HepG2 (cell line): ENCODE measurements at regions not wholly inside any gene's neighbourhood (a gene's known extent, or its start where the extent isn't known, plus 50 kb on each side); places are given as distances from the start of the nearest gene placed in this dataset.

ENCODE experiments used
- ATAC-seq: fragments of 200-7000 bp; cut with Tn5 transposase; 3 replicates; pipeline ENCODE4 v1.9.1; 2020; ENCODE audit warnings: mild to moderate bottlenecking, moderate library complexity
- BruUV-seq: library from RNA; stranded (reverse); fragments of 400-500 nt; replicated peaks from 2 replicates; lab custom pipeline; 2021; lab: Mats Ljungman, UMichigan
- CTCF ChIA-PET: fragments of 300-600 bp; formaldehyde crosslinking; extraction: SDS; loops from one replicate; lab custom pipeline; 2021; ENCODE audit warnings: low total read pairs, inconsistent platforms, low intra/inter-chr PET ratio; lab: Yijun Ruan, JAX
- POLR2A ChIA-PET: fragments of 350-600 bp; sonication (Branson Sonifier 250); formaldehyde crosslinking; loops from one replicate; lab custom pipeline; 2020; ENCODE audit warnings: antibody characterized with exemption, inconsistent platforms; lab: Yijun Ruan, JAX
- DNase-seq: peaks from one replicate; pipeline ENCODE4 v3.0.0-alpha.2; 2015; ENCODE audit warnings: low spot score
- FAIRE-seq: peaks from 3 replicates; lab custom pipeline; 2011; peaks lifted over from hg19 to GRCh38; lab: Jason Lieb, UNC
- H2AFZ ChIP-seq: one replicate; pipeline ENCODE4 v1.6.1; 2011; ENCODE audit warnings: low read length, inconsistent platforms
- H3K27ac ChIP-seq: fragments of 300-600 bp; 3 replicates; pipeline ENCODE4 v1.8.0; 2011; ENCODE audit warnings: mixed run types, mild to moderate bottlenecking, mixed read lengths, low read length, inconsistent platforms; ENCODE audit not compliant: insufficient read depth; ENCODE audit errors: extremely low read length
- H3K27me3 ChIP-seq, 2 experiments: fragments of 200-600 bp in 1 of 2; 2 replicates in 1 of 2; 3 replicates in 1 of 2; pipeline versions ENCODE4 v1.6.0 to v1.8.0; 2011; ENCODE audit warnings: low read length in 2 of 2, mild to moderate bottlenecking in 2 of 2, moderate library complexity in 2 of 2, inconsistent platforms in 1 of 2; ENCODE audit not compliant: insufficient read depth in 2 of 2, control insufficient read depth in 1 of 2
- H3K36me3 ChIP-seq, 2 experiments: fragments of 200-600 bp in 1 of 2; replicated peaks in 1 of 2; 2 replicates in 1 of 2; 3 replicates in 1 of 2; pipeline versions ENCODE4 v1.5.1 to v1.8.0; 2011; ENCODE audit warnings: low read length in 2 of 2, inconsistent platforms in 1 of 2; ENCODE audit not compliant: insufficient read depth in 2 of 2, control insufficient read depth in 1 of 2
- H3K4me1 ChIP-seq: 2 replicates; pipeline ENCODE4 v1.5.1; 2012; ENCODE audit warnings: low read length, inconsistent platforms; ENCODE audit not compliant: insufficient read depth
- H3K4me2 ChIP-seq: 2 replicates; pipeline ENCODE4 v1.6.0; 2011; ENCODE audit warnings: low read depth, low read length, inconsistent platforms
- H3K4me3 ChIP-seq, 3 experiments: fragments of 200-600 bp in 1 of 3; sonication (generic), shearing (Covaris generic) in 1 of 3; replicated peaks in 1 of 3; 2 replicates each; pipeline ENCODE4 v1.5.1; 2011 to 2016; ENCODE audit warnings: low read length in 3 of 3, inconsistent platforms in 2 of 3, low read depth in 2 of 3, mild to moderate bottlenecking in 2 of 3, control low read depth in 1 of 3, mixed read lengths in 1 of 3; ENCODE audit not compliant: insufficient read depth in 1 of 3
- H3K79me2 ChIP-seq: one replicate; pipeline ENCODE4 v1.6.1; 2011; ENCODE audit warnings: low read length, inconsistent platforms; ENCODE audit not compliant: insufficient read depth
- H3K9ac ChIP-seq: 2 replicates; pipeline ENCODE4 v1.6.0; 2011; ENCODE audit warnings: mild to moderate bottlenecking, low read depth, low read length, inconsistent platforms; ENCODE audit not compliant: insufficient read depth
- H3K9me3 ChIP-seq: 2 replicates; pipeline ENCODE4 v1.5.1; 2012; ENCODE audit warnings: mild to moderate bottlenecking, low read length
- H4K20me1 ChIP-seq: 2 replicates; pipeline ENCODE4 v1.6.0; 2011; ENCODE audit warnings: inconsistent platforms, mild to moderate bottlenecking, low read length, moderate library complexity; ENCODE audit not compliant: insufficient read depth
- BCL3 ChIP-seq: sonication (generic); formaldehyde crosslinking; IDR thresholded peaks from 2 replicates; pipeline ENCODE4 v1.5.1; 2020; ENCODE audit warnings: mild to moderate bottlenecking, missing genetic modification reagents, moderate library complexity
- DBP ChIP-seq: sonication (generic); formaldehyde crosslinking; IDR thresholded peaks from 2 replicates; pipeline ENCODE4 v1.4.0; 2020; ENCODE audit warnings: missing genetic modification reagents; ENCODE audit errors: not compliant biosample characterization
- ETV6 ChIP-seq: sonication (generic); formaldehyde crosslinking; conservative IDR thresholded peaks from 2 replicates; pipeline ENCODE4 v1.4.0; 2020; ENCODE audit warnings: missing genetic modification reagents
- GRHL1 ChIP-seq: sonication (generic); formaldehyde crosslinking; conservative IDR thresholded peaks from 2 replicates; pipeline ENCODE4 v1.8.0; 2022; ENCODE audit warnings: missing genetic modification reagents
- KDM3A ChIP-seq: IDR thresholded peaks from 2 replicates; pipeline ENCODE4 v1.6.1; 2018; ENCODE audit warnings: low read depth, missing compliant biosample characterization
- LBX2 ChIP-seq: sonication (generic); formaldehyde crosslinking; IDR thresholded peaks from 2 replicates; pipeline ENCODE4 v1.5.0; 2020; ENCODE audit warnings: missing genetic modification reagents, mild to moderate bottlenecking, borderline replicate concordance
- MAF1 ChIP-seq: sonication (generic); formaldehyde crosslinking; IDR thresholded peaks from 2 replicates; pipeline ENCODE4 v1.5.0; 2020; ENCODE audit warnings: missing genetic modification reagents, borderline replicate concordance
- MBNL3 ChIP-seq: fragments of 250-450 bp; sonication (Bioruptor Pico); conservative IDR thresholded peaks from 2 replicates; pipeline ENCODE4 v1.8.0; 2022; ENCODE audit warnings: mild to moderate bottlenecking, inconsistent platforms
- NFE2L1 ChIP-seq: sonication (generic); formaldehyde crosslinking; IDR thresholded peaks from 2 replicates; pipeline ENCODE4 v1.4.0; 2020; ENCODE audit warnings: missing genetic modification reagents, mild to moderate bottlenecking, borderline replicate concordance
- ZNF318 ChIP-seq: sonication (generic); formaldehyde crosslinking; IDR thresholded peaks from 2 replicates; pipeline ENCODE4 v1.4.0; 2020; ENCODE audit warnings: mild to moderate bottlenecking, missing genetic modification reagents
- ZNF556 ChIP-seq: sonication (generic); formaldehyde crosslinking; IDR thresholded peaks from 2 replicates; pipeline ENCODE4 v1.4.0; 2020; ENCODE audit warnings: mild to moderate bottlenecking, missing genetic modification reagents, borderline replicate concordance
- ZNF644 ChIP-seq: IDR thresholded peaks from 2 replicates; pipeline ENCODE4 v1.6.1; 2016; ENCODE audit warnings: low read depth
- ZNF83 ChIP-seq: sonication (generic); formaldehyde crosslinking; IDR thresholded peaks from 2 replicates; pipeline ENCODE4 v1.4.0; 2020; ENCODE audit warnings: missing genetic modification reagents, mild to moderate bottlenecking, borderline replicate concordance
- in situ Hi-C: cut with HindIII; loops from 2 replicates; pipeline ENCODE4 v1.10.0; 2017; ENCODE audit warnings: low pct_unique_long_range_greater_than_20kb; ENCODE audit not compliant: extremely low pct_ligation_motif_present
- intact Hi-C: fragments of 100-400 bp; cut with micrococcal nuclease; formaldehyde crosslinking; loops from one replicate; pipeline ENCODE4 v1.10.0; 2022; ENCODE audit not compliant: unreplicated experiment

- ATAC-seq: no peak
- no peak for FAIRE-seq
- no peak for DNase-seq
- Histone ChIP-seq H3K4me2 (no peak overlapping the region), H3K79me2 (no peaks in the 10 kb centered on the region), H3K27ac (no peak overlapping the region), H3K9me3 (no peaks in the 10 kb centered on the region), H4K20me1 (no peaks in the 10 kb centered on the region), H3K36me3 (no peaks in the 10 kb centered on the region), H3K27me3 (no peaks in the 10 kb centered on the region), H3K9ac (no peak overlapping the region), H3K4me3 (no peak overlapping the region), H2AFZ (no peak overlapping the region), H3K4me1 (no peaks in the 10 kb centered on the region)
- CTCF ChIA-PET: no interaction called here
- BruUV-seq: no TSS peak
- in situ Hi-C loops (no loop called here), intact Hi-C loops (no loop called here)
- POLR2A ChIA-PET: no interaction called here
- TF ChIP-seq BCL3: no peak
- no peak for TF ChIP-seq MAF1 (CRISPR knock-in tag)
- no peak for TF ChIP-seq ZNF644 (CRISPR knock-in tag)
- TF ChIP-seq KDM3A: no peak
- TF ChIP-seq ZNF83 (CRISPR knock-in tag): no peak
- TF ChIP-seq DBP: no peak
- no peak for TF ChIP-seq NFE2L1 (CRISPR knock-in tag)
- no peak for TF ChIP-seq GRHL1 (CRISPR knock-in tag)
- no peak for TF ChIP-seq ETV6 (CRISPR knock-in tag)
- no peak for TF ChIP-seq ZNF318
- no peak for TF ChIP-seq LBX2 (CRISPR knock-in tag)
- TF ChIP-seq MBNL3 (CRISPR knock-in tag): no peak
- no peak for TF ChIP-seq ZNF556 (CRISPR knock-in tag)
Measured at GRCh38 chr3:153331676-153332075, 169.7 kb downstream of the RAP2B start.
